Keratinocyte (primary cell): ENCODE measurements at regions not wholly inside any gene's neighbourhood (a gene's known extent, or its start where the extent isn't known, plus 50 kb on each side); places are given as distances from the start of the nearest gene placed in this dataset.

Experiments
- DNase-seq: peaks from one replicate; pipeline ENCODE4 v3.0.0-alpha.2; 2011; ENCODE audit warnings: low read depth, missing footprints, low spot score
- FAIRE-seq: peaks from 2 replicates; lab custom pipeline; 2011; peaks lifted over from hg19 to GRCh38; lab: Jason Lieb, UNC
- H2AFZ ChIP-seq: 2 replicates; pipeline ENCODE4 v1.6.0; 2012; ENCODE audit warnings: low read length, control low read depth, inconsistent platforms; ENCODE audit not compliant: control insufficient read depth
- H3K27ac ChIP-seq: 2 replicates; pipeline ENCODE4 v1.5.1; 2011; ENCODE audit warnings: low read length; ENCODE audit not compliant: control insufficient read depth, insufficient read depth
- H3K27me3 ChIP-seq: 3 replicates; pipeline ENCODE4 v1.6.0; 2011; ENCODE audit warnings: low read length; ENCODE audit not compliant: control insufficient read depth, insufficient read depth; ENCODE audit errors: extremely low read depth
- H3K36me3 ChIP-seq, 2 experiments: 2 replicates in 1 of 2; 3 replicates in 1 of 2; pipeline ENCODE4 v1.5.1; 2011; ENCODE audit warnings: low read length in 2 of 2, mild to moderate bottlenecking in 1 of 2; ENCODE audit not compliant: control insufficient read depth in 2 of 2, insufficient read depth in 2 of 2; ENCODE audit errors: extremely low read depth in 1 of 2
- H3K4me1 ChIP-seq: 3 replicates; pipeline ENCODE4 v1.5.1; 2011; ENCODE audit warnings: low read length; ENCODE audit not compliant: control insufficient read depth, insufficient read depth; ENCODE audit errors: extremely low read depth
- H3K4me2 ChIP-seq: 3 replicates; pipeline ENCODE4 v1.6.0; 2011; ENCODE audit warnings: low read depth, low read length; ENCODE audit not compliant: control insufficient read depth, insufficient read depth; ENCODE audit errors: extremely low read depth
- H3K4me3 ChIP-seq, 3 experiments: fragments of 200-600 bp in 1 of 3; sonication (generic) in 1 of 3; 2 replicates in 2 of 3; 3 replicates in 1 of 3; pipeline ENCODE4 v1.5.1; 2011 to 2016; ENCODE audit warnings: low read length in 3 of 3, mild to moderate bottlenecking in 3 of 3, control low read depth in 2 of 3, inconsistent platforms in 1 of 3, low read depth in 1 of 3, mixed read lengths in 1 of 3, mixed run types in 1 of 3, moderate library complexity in 1 of 3; ENCODE audit not compliant: control insufficient read depth in 2 of 3, insufficient read depth in 2 of 3; ENCODE audit errors: extremely low read depth in 1 of 3
- H3K79me2 ChIP-seq: 2 replicates; pipeline ENCODE4 v1.6.0; 2012; ENCODE audit warnings: low read length; ENCODE audit not compliant: control insufficient read depth, insufficient read depth
- H3K9ac ChIP-seq: 3 replicates; pipeline ENCODE4 v1.6.0; 2011; ENCODE audit warnings: low read length; ENCODE audit not compliant: control insufficient read depth, insufficient read depth; ENCODE audit errors: extremely low read depth
- H3K9me1 ChIP-seq: 3 replicates; pipeline ENCODE4 v1.6.0; 2011; ENCODE audit warnings: low read length; ENCODE audit not compliant: control insufficient read depth, insufficient read depth; ENCODE audit errors: extremely low read depth
- H3K9me3 ChIP-seq: 2 replicates; pipeline ENCODE4 v1.5.1; 2012; ENCODE audit warnings: low read depth, low read length; ENCODE audit not compliant: control insufficient read depth
- H4K20me1 ChIP-seq: 3 replicates; pipeline ENCODE4 v1.6.0; 2011; ENCODE audit warnings: low read length; ENCODE audit not compliant: control insufficient read depth, insufficient read depth; ENCODE audit errors: extremely low read depth
- EZH2 ChIP-seq: IDR thresholded peaks from one replicate; pipeline ENCODE4 v1.6.1; 2012; ENCODE audit warnings: inconsistent platforms, mild to moderate bottlenecking, low read length, moderate library complexity
- dilution Hi-C: fragments of 300-500 bp; cut with MboI; formaldehyde crosslinking; loops from one replicate; pipeline ENCODE4 v1.7.0; 2020; ENCODE audit warnings: low sequenced_read_pairs; ENCODE audit not compliant: extremely low pct_ligation_motif_present
- TF ChIP-seq, protein P1 (sequence below), 3 experiments: IDR thresholded peaks in 1 of 3; conservative IDR thresholded peaks in 1 of 3; optimal IDR thresholded peaks in 1 of 3; 2 replicates in 2 of 3; 3 replicates in 1 of 3; pipeline versions ENCODE3 to v1.5.1; 2011; ENCODE audit warnings: low read length in 3 of 3, mild to moderate bottlenecking in 3 of 3, moderate library complexity in 2 of 3, control low read depth in 1 of 3, inconsistent platforms in 1 of 3; ENCODE audit not compliant: insufficient read depth in 2 of 3; ENCODE audit errors: extremely low read depth in 1 of 3

DNA sequence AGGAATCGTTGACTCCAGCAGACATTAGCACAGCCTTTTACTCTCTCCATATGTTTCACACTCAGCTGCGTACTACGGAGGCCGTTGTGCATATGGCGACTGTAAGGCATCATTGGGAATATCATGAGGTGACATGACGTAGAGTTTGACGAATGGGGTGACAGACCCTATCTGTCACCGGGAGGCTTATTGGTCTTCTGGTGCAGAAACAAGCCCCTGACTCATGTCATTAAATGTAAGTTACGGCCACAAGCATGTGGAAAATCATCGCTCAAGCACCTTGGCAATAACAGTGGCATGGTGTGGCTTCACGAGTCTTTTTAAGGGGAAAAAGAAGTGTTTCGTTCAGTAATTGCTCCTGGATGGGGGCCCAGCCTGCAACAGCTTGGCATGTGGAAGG lies 115.2 kb upstream of the LRPAP1 start:
- Histone ChIP-seq H3K9me3 (no peaks in the 10 kb centered on the region), H3K9ac (no peak overlapping the region), H3K27me3 (peaks cover 4% of the 10 kb centered on the region), H3K9me1 (no peaks in the 10 kb centered on the region), H3K79me2 (no peaks in the 10 kb centered on the region), H3K27ac (no peak overlapping the region), H2AFZ (no peak overlapping the region), H3K4me3 (no peak overlapping the region), H3K36me3 (no peaks in the 10 kb centered on the region), H3K4me1 (no peaks in the 10 kb centered on the region), H4K20me1 (peaks cover 4% of the 10 kb centered on the region), H3K4me2 (no peak overlapping the region)
- dilution Hi-C loops = no loop called here
- FAIRE-seq (no peak), DNase-seq (no peak)
- TF ChIP-seq, protein P1, sequence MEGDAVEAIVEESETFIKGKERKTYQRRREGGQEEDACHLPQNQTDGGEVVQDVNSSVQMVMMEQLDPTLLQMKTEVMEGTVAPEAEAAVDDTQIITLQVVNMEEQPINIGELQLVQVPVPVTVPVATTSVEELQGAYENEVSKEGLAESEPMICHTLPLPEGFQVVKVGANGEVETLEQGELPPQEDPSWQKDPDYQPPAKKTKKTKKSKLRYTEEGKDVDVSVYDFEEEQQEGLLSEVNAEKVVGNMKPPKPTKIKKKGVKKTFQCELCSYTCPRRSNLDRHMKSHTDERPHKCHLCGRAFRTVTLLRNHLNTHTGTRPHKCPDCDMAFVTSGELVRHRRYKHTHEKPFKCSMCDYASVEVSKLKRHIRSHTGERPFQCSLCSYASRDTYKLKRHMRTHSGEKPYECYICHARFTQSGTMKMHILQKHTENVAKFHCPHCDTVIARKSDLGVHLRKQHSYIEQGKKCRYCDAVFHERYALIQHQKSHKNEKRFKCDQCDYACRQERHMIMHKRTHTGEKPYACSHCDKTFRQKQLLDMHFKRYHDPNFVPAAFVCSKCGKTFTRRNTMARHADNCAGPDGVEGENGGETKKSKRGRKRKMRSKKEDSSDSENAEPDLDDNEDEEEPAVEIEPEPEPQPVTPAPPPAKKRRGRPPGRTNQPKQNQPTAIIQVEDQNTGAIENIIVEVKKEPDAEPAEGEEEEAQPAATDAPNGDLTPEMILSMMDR (optimal IDR thresholded peaks at IDR 0.05 in 1 of 3, IDR thresholded peaks at IDR 0.05 in 1 of 3, conservative IDR thresholded peaks at IDR 0.05 in 1 of 3; ENCODE audit: extremely low read depth in 1 of 3, insufficient read depth in 2 of 3, low read length in 3 of 3) = no peak
- TF ChIP-seq EZH2 = no peak

DNA sequence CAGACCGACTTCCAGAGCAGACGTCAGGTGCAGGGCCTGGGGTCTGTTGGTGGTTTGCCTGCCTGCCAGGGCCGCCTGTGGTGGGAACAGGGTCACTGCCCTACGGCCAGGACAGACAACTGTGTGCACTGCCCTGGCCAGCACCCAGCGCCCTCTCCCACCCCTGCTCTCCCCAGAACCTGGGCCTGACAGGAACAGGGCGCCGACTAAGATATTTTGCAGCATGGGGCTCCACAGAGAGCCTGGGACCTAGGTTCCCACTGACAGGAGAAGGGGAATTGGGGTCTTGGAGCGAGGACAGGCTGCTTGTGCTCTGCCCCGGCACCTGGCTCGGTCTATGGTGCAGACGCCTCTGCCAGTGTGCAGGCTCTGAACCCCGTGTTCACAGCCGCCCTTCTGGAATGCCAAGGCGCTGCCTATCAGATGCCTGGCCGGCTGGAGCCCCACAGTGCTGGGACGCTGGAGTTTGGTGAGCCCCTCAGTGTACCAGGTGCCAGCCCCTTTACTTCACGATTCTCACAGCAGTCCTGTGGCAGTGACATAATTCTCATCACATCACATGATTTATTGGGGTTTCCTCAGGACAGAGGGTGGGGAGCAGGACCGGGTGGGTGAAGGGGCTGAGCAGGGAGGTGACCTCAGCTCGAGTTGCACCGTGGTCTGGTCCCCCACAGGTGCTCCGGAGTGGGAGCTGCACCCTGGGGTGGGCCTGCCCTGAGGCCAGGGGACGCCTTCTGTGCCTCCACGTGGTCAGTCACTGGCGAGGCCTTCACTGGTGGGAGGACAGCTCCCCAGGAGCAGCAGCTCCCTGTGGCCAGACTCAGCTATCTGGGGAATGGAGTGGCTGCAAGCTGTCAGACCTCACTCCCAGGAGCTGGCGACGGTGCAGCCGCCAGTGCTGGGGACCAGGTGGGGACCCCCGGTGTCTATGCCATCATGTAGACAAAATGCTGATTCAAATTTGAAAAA lies 113.8 kb upstream of the LRPAP1 start:
- no peaks in the 10 kb centered on the region for H3K27me3 ChIP-seq
- H3K27ac ChIP-seq = no peak overlapping the region
- H3K79me2 ChIP-seq = no peaks in the 10 kb centered on the region
- no peaks in the 10 kb centered on the region for H3K9me1 ChIP-seq
- no peak overlapping the region for H3K4me2 ChIP-seq
- no peak for TF ChIP-seq EZH2
- TF ChIP-seq, protein P1 (optimal IDR thresholded peaks at IDR 0.05 in 1 of 3, IDR thresholded peaks at IDR 0.05 in 1 of 3, conservative IDR thresholded peaks at IDR 0.05 in 1 of 3; ENCODE audit: extremely low read depth in 1 of 3, insufficient read depth in 2 of 3, low read length in 3 of 3) = no peak
- H3K9ac ChIP-seq = no peak overlapping the region
- H3K4me3 ChIP-seq = no peak overlapping the region
- dilution Hi-C loops = no loop called here
- no peaks in the 10 kb centered on the region for H3K36me3 ChIP-seq
- no peaks in the 10 kb centered on the region for H3K4me1 ChIP-seq
- H3K9me3 ChIP-seq = no peaks in the 10 kb centered on the region
- no peak overlapping the region for H2AFZ ChIP-seq
- peaks cover 4% of the 10 kb centered on the region for H4K20me1 ChIP-seq
- no peak for FAIRE-seq
- no peak for DNase-seq
